Esophagus squamous epithelium (tissue), 5 donors: ENCODE measurements at regions not wholly inside any gene's neighbourhood (a gene's known extent, or its start where the extent isn't known, plus 50 kb on each side); places are given as distances from the start of the nearest gene placed in this dataset.

ENCODE experiments used
- DNase-seq: peaks from one replicate; lab custom pipeline; 2025; lab: John Stamatoyannopoulos, UW
- H3K27ac ChIP-seq, 4 donors: fragments of 200-600 bp; sonication (generic); one replicate each; pipeline ENCODE4 v1.5.1; 2016 to 2019; ENCODE audit warnings: mild to moderate bottlenecking in 1 of 4
- H3K27me3 ChIP-seq, 4 donors: fragments of 200-600 bp; sonication (generic); 1 replicate in 3 of 4; 2 replicates in 1 of 4; pipeline versions ENCODE4 v1.5.1 to v1.6.0; 2017 to 2021; ENCODE audit warnings: antibody characterized with exemption in 1 of 4
- H3K36me3 ChIP-seq, 3 donors: fragments of 200-600 bp; sonication (generic); one replicate each; pipeline ENCODE4 v1.5.1; 2016 to 2019
- H3K4me1 ChIP-seq, 3 donors: fragments of 200-600 bp; sonication (generic); one replicate each; pipeline ENCODE4 v1.5.1; 2017 to 2019
- H3K4me3 ChIP-seq, 4 donors: fragments of 200-600 bp; sonication (generic); 1 replicate in 3 of 4; 2 replicates in 1 of 4; pipeline ENCODE4 v1.5.1; 2016 to 2019; ENCODE audit warnings: mild to moderate bottlenecking in 2 of 4, moderate library complexity in 1 of 4
- H3K9me3 ChIP-seq, 3 donors: fragments of 200-600 bp; sonication (generic); one replicate each; pipeline ENCODE4 v1.5.1; 2016 to 2019
- CTCF ChIP-seq, 6 experiments: fragments of 450-650 bp in 4 of 6; fragments of 200-600 bp in 2 of 6; sonication (generic) in 2 of 6; IDR thresholded peaks; one replicate each; pipeline ENCODE4 v1.5.1; 2016 to 2019; ENCODE audit warnings: antibody characterized with exemption in 6 of 6, mild to moderate bottlenecking in 4 of 6, moderate library complexity in 4 of 6
- POLR2A ChIP-seq, 4 donors: fragments of 450-650 bp; IDR thresholded peaks; one replicate each; pipeline ENCODE4 v1.6.1; 2017; ENCODE audit warnings: antibody characterized with exemption in 4 of 4, mild to moderate bottlenecking in 4 of 4, moderate library complexity in 3 of 4
- WGBS, 2 donors: methylation state at CpG; one replicate each; pipeline ENCODE4 v1.1.5; 2018; 5-methylcytosine and 5-hydroxymethylcytosine counted together
- intact Hi-C: fragments of 100-400 bp; cut with DNase I; formaldehyde crosslinking; loops from one replicate; pipeline ENCODE4 v1.15.0; 2022
- donor health status: DM: yes; HTN: yes; CAD: no.

GRCh38 chr7:91811641-91812040, 68.9 kb downstream of the MTERF1 start:
- 72 to 82% methylated on average over 2 of the region's 2 CpGs for WGBS, 2 donors

DNA sequence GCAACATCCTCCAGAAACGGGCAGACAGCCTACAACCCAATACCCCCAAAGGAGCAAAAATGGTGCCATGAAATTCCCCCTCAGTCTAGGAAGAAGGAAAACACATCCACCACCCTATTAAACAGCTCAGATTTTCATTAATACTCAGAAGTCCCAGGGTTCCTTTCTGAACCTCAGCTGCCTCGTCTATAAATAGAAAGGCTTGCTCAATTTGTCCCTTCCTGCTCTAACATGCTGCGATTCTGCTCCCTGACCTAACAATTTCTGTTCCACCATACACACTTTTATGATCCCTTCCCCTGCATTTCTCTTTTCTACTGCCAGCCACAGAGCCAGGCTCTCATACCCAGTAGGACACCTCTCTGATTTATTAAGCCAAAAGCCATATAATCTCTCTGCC, 68.1 kb downstream of the MTERF1 start:
- Histone ChIP-seq H3K9me3 (no peaks in the 10 kb centered on the region), H3K4me3 (no peak overlapping the region), H3K27ac (no peak overlapping the region), H3K4me1 (no peaks in the 10 kb centered on the region), H3K27me3 (no peaks in the 10 kb centered on the region), H3K36me3 (no peaks in the 10 kb centered on the region)
- intact Hi-C loops, result no loop called here
- 40 to 45% methylated on average over 3 of the region's 3 CpGs for WGBS, 2 donors
- TF ChIP-seq POLR2A (IDR thresholded peaks at IDR 0.05) (no peak), CTCF (IDR thresholded peaks at IDR 0.05) (no peak)
- no peak for DNase-seq

More at GRCh38 chr7:91811641-91812040, 68.9 kb downstream of the MTERF1 start:
- Histone ChIP-seq H3K4me1 (no peaks in the 10 kb centered on the region), H3K27me3 (no peaks in the 10 kb centered on the region), H3K36me3 (no peaks in the 10 kb centered on the region), H3K27ac (no peak overlapping the region), H3K4me3 (no peak overlapping the region), H3K9me3 (no peaks in the 10 kb centered on the region)
- DNase-seq, result no peak
- intact Hi-C loops, result no loop called here
- TF ChIP-seq CTCF (IDR thresholded peaks at IDR 0.05), result no peak
- TF ChIP-seq POLR2A (IDR thresholded peaks at IDR 0.05), result no peak

DNA sequence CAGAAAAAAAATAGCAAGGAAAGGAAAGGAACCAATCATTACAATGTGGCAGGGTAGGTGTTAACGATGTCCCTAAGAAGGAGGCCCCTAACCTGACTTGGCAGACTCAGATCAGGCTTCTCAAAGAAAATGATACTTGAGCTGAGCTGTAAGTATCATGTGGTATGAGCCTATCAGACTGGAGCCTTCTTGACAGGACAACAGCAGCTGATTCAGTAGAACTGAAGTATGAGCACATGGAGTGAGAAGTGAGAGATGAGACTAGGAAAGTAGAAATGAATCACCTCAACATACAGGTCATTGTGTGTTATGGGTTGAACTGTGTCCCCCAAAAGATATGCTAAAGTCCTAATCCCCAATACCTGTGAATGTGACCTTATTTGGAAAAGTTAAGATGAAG, 66.3 kb downstream of the MTERF1 start:
- no peaks in the 10 kb centered on the region for H3K36me3 ChIP-seq
- intact Hi-C loops, result no loop called here
- H3K9me3 ChIP-seq, result no peaks in the 10 kb centered on the region
- no peaks in the 10 kb centered on the region for H3K4me1 ChIP-seq
- H3K27ac ChIP-seq, result no peak overlapping the region
- H3K4me3 ChIP-seq, result no peak overlapping the region
- WGBS, 2 donors, result 85 to 96% methylated on average over 1 of the region's 1 CpG
- DNase-seq, result no peak
- no peaks in the 10 kb centered on the region for H3K27me3 ChIP-seq
- TF ChIP-seq POLR2A (IDR thresholded peaks at IDR 0.05), result no peak
